HepG2 (cell line): ENCODE measurements at regions not wholly inside any gene's neighbourhood (a gene's known extent, or its start where the extent isn't known, plus 50 kb on each side); places are given as distances from the start of the nearest gene placed in this dataset.

Experiments
- ATAC-seq: fragments of 200-7000 bp; cut with Tn5 transposase; 3 replicates; pipeline ENCODE4 v1.9.1; 2020; ENCODE audit warnings: mild to moderate bottlenecking, moderate library complexity
- BruUV-seq: library from RNA; stranded (reverse); fragments of 400-500 nt; replicated peaks from 2 replicates; lab custom pipeline; 2021; lab: Mats Ljungman, UMichigan
- CTCF ChIA-PET: fragments of 300-600 bp; formaldehyde crosslinking; extraction: SDS; loops from one replicate; lab custom pipeline; 2021; ENCODE audit warnings: low total read pairs, inconsistent platforms, low intra/inter-chr PET ratio; lab: Yijun Ruan, JAX
- POLR2A ChIA-PET: fragments of 350-600 bp; sonication (Branson Sonifier 250); formaldehyde crosslinking; loops from one replicate; lab custom pipeline; 2020; ENCODE audit warnings: antibody characterized with exemption, inconsistent platforms; lab: Yijun Ruan, JAX
- DNase-seq: peaks from one replicate; pipeline ENCODE4 v3.0.0-alpha.2; 2015; ENCODE audit warnings: low spot score
- FAIRE-seq: peaks from 3 replicates; lab custom pipeline; 2011; peaks lifted over from hg19 to GRCh38; lab: Jason Lieb, UNC
- H2AFZ ChIP-seq: one replicate; pipeline ENCODE4 v1.6.1; 2011; ENCODE audit warnings: low read length, inconsistent platforms
- H3K27ac ChIP-seq: fragments of 300-600 bp; 3 replicates; pipeline ENCODE4 v1.8.0; 2011; ENCODE audit warnings: mixed run types, mild to moderate bottlenecking, mixed read lengths, low read length, inconsistent platforms; ENCODE audit not compliant: insufficient read depth; ENCODE audit errors: extremely low read length
- H3K27me3 ChIP-seq, 2 experiments: fragments of 200-600 bp in 1 of 2; 2 replicates in 1 of 2; 3 replicates in 1 of 2; pipeline versions ENCODE4 v1.6.0 to v1.8.0; 2011; ENCODE audit warnings: low read length in 2 of 2, mild to moderate bottlenecking in 2 of 2, moderate library complexity in 2 of 2, inconsistent platforms in 1 of 2; ENCODE audit not compliant: insufficient read depth in 2 of 2, control insufficient read depth in 1 of 2
- H3K36me3 ChIP-seq, 2 experiments: fragments of 200-600 bp in 1 of 2; replicated peaks in 1 of 2; 2 replicates in 1 of 2; 3 replicates in 1 of 2; pipeline versions ENCODE4 v1.5.1 to v1.8.0; 2011; ENCODE audit warnings: low read length in 2 of 2, inconsistent platforms in 1 of 2; ENCODE audit not compliant: insufficient read depth in 2 of 2, control insufficient read depth in 1 of 2
- H3K4me1 ChIP-seq: 2 replicates; pipeline ENCODE4 v1.5.1; 2012; ENCODE audit warnings: low read length, inconsistent platforms; ENCODE audit not compliant: insufficient read depth
- H3K4me2 ChIP-seq: 2 replicates; pipeline ENCODE4 v1.6.0; 2011; ENCODE audit warnings: low read depth, low read length, inconsistent platforms
- H3K4me3 ChIP-seq, 3 experiments: fragments of 200-600 bp in 1 of 3; sonication (generic), shearing (Covaris generic) in 1 of 3; replicated peaks in 1 of 3; 2 replicates each; pipeline ENCODE4 v1.5.1; 2011 to 2016; ENCODE audit warnings: low read length in 3 of 3, inconsistent platforms in 2 of 3, low read depth in 2 of 3, mild to moderate bottlenecking in 2 of 3, control low read depth in 1 of 3, mixed read lengths in 1 of 3; ENCODE audit not compliant: insufficient read depth in 1 of 3
- H3K79me2 ChIP-seq: one replicate; pipeline ENCODE4 v1.6.1; 2011; ENCODE audit warnings: low read length, inconsistent platforms; ENCODE audit not compliant: insufficient read depth
- H3K9ac ChIP-seq: 2 replicates; pipeline ENCODE4 v1.6.0; 2011; ENCODE audit warnings: mild to moderate bottlenecking, low read depth, low read length, inconsistent platforms; ENCODE audit not compliant: insufficient read depth
- H3K9me3 ChIP-seq: 2 replicates; pipeline ENCODE4 v1.5.1; 2012; ENCODE audit warnings: mild to moderate bottlenecking, low read length
- H4K20me1 ChIP-seq: 2 replicates; pipeline ENCODE4 v1.6.0; 2011; ENCODE audit warnings: inconsistent platforms, mild to moderate bottlenecking, low read length, moderate library complexity; ENCODE audit not compliant: insufficient read depth
- CBX5 ChIP-seq: sonication (generic); formaldehyde crosslinking; IDR thresholded peaks from 2 replicates; pipeline ENCODE4 v1.4.0; 2020; ENCODE audit warnings: missing genetic modification reagents, borderline replicate concordance
- FOXM1 ChIP-seq: sonication (generic); formaldehyde crosslinking; IDR thresholded peaks from 2 replicates; pipeline ENCODE4 v1.5.0; 2020; ENCODE audit warnings: missing genetic modification reagents
- KDM6A ChIP-seq: IDR thresholded peaks from 2 replicates; pipeline ENCODE4 v1.6.1; 2016; ENCODE audit warnings: low read depth
- MTA3 ChIP-seq: sonication (generic); formaldehyde crosslinking; IDR thresholded peaks from 2 replicates; pipeline ENCODE4 v1.4.0; 2020; ENCODE audit warnings: missing genetic modification reagents
- NFYC ChIP-seq: IDR thresholded peaks from 2 replicates; pipeline ENCODE4 v1.6.1; 2016; ENCODE audit warnings: missing genetic modification reagents, missing compliant biosample characterization
- NR2F2 ChIP-seq: IDR thresholded peaks from 2 replicates; pipeline ENCODE4 v1.6.1; 2012; ENCODE audit warnings: low read depth, inconsistent platforms, borderline replicate concordance
- RXRB ChIP-seq: IDR thresholded peaks from 2 replicates; pipeline ENCODE4 v1.6.1; 2016; ENCODE audit warnings: borderline replicate concordance, missing genetic modification reagents, missing compliant biosample characterization
- SAP130 ChIP-seq: IDR thresholded peaks from 2 replicates; pipeline ENCODE4 v1.6.1; 2016; ENCODE audit warnings: low read depth
- SMC3 ChIP-seq: IDR thresholded peaks from 2 replicates; pipeline ENCODE4 v1.6.1; 2011; ENCODE audit warnings: low read length, improper control_type of control experiment
- ZNF24 ChIP-seq: fragments of 450-650 bp; IDR thresholded peaks from 2 replicates; pipeline ENCODE4 v1.6.1; 2017; ENCODE audit warnings: antibody characterized with exemption, mild to moderate bottlenecking
- ZNF547 ChIP-seq: sonication (generic); formaldehyde crosslinking; IDR thresholded peaks from 2 replicates; pipeline ENCODE4 v1.5.1; 2020; ENCODE audit warnings: mild to moderate bottlenecking, missing genetic modification reagents
- WGBS: methylation state at CpG from one replicate; pipeline ENCODE4 v1.1.6; 2017; ENCODE audit warnings: low lambda C conversion rate; 5-methylcytosine and 5-hydroxymethylcytosine counted together
- in situ Hi-C: cut with HindIII; loops from 2 replicates; pipeline ENCODE4 v1.10.0; 2017; ENCODE audit warnings: low pct_unique_long_range_greater_than_20kb; ENCODE audit not compliant: extremely low pct_ligation_motif_present
- intact Hi-C: fragments of 100-400 bp; cut with micrococcal nuclease; formaldehyde crosslinking; loops from one replicate; pipeline ENCODE4 v1.10.0; 2022; ENCODE audit not compliant: unreplicated experiment
- TF ChIP-seq, protein P1 (sequence below): sonication (generic); formaldehyde crosslinking; IDR thresholded peaks from 2 replicates; pipeline ENCODE4 v1.8.1; 2023; ENCODE audit warnings: mild to moderate bottlenecking, moderate library complexity, missing genetic modification reagents

GRCh38 chr2:37537316-37537715, 134.1 kb downstream of the CDC42EP3 start (continued):
- TF ChIP-seq ZNF547 (CRISPR knock-in tag) (no peak), NR2F2 (no peak)

DNA sequence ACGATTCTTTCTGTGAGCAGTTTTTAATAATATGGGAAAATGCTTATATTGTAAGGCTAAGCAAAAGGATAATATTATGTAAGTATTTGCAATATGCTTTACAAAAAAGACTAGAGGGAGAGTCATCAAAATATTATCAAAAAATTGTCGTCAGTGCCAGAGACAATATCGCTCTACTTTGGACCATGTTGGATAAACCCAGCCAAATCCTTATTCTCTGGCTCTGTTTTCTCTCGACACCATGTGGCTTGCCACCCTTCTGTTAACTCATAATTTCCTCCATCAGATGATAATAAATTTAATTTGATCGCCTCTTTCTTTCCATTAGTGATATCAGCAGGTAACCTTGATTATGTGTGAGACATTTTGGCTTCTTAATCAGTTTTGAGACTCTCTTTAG, 129.9 kb downstream of the CDC42EP3 start:
- in situ Hi-C loops, result no loop called here
- no TSS peak for BruUV-seq
- POLR2A ChIA-PET, result no interaction called here

More for the DNA sequence above, 129.9 kb downstream of the CDC42EP3 start:
- intact Hi-C loops, result no loop called here
- no peak overlapping the region for H3K9ac ChIP-seq
- no peaks in the 10 kb centered on the region for H4K20me1 ChIP-seq
- no peak overlapping the region for H3K4me2 ChIP-seq
- no peak for DNase-seq
- no peak overlapping the region for H3K27ac ChIP-seq
- no peaks in the 10 kb centered on the region for H3K27me3 ChIP-seq
- H2AFZ ChIP-seq, result no peak overlapping the region
- no peak for FAIRE-seq
- H3K36me3 ChIP-seq, result no peaks in the 10 kb centered on the region
- 1% methylated on average over 5 of the region's 5 CpGs for WGBS
- H3K4me1 ChIP-seq, result no peaks in the 10 kb centered on the region
- no peak overlapping the region for H3K4me3 ChIP-seq
- H3K9me3 ChIP-seq, result no peaks in the 10 kb centered on the region
- no peak for ATAC-seq
- CTCF ChIA-PET, result no interaction called here
- H3K79me2 ChIP-seq, result no peaks in the 10 kb centered on the region
- TF ChIP-seq SAP130, result no peak
- TF ChIP-seq MTA3 (CRISPR knock-in tag), result no peak
- no peak for TF ChIP-seq KDM6A (CRISPR knock-in tag)
- TF ChIP-seq FOXM1, result no peak
- TF ChIP-seq RXRB (CRISPR knock-in tag), result no peak
- no peak for TF ChIP-seq ZNF24
- TF ChIP-seq, protein P1, sequence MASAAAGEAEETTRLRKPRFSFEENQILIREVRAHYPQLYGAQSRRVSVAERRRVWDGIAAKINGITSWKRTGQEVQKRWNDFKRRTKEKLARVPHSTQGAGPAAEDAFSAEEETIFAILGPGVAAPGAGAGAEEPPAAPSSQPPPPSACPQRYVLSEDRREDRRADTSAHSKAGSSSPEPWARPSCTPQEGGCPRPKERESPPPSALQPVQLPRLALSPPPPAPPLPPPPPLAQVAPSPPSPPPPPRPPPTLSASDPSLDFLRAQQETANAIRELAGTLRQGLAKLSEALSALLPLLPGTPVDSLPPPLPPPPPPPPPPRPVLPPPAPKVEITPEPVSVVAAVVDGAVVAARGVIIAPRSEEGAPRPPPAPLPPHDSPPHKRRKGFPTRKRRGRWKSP (CRISPR knock-in tag), result no peak
- TF ChIP-seq SMC3, result no peak
- no peak for TF ChIP-seq NFYC
- TF ChIP-seq CBX5 (CRISPR knock-in tag), result no peak
